Ishikawa (cell line): ENCODE measurements at regions not wholly inside any gene's neighbourhood (a gene's known extent, or its start where the extent isn't known, plus 50 kb on each side); places are given as distances from the start of the nearest gene placed in this dataset.

Source experiments
- CEBPB ChIP-seq: IDR thresholded peaks from 2 replicates; pipeline ENCODE4 v1.6.1; 2012
- CREB1 ChIP-seq: IDR thresholded peaks from 2 replicates; pipeline ENCODE4 v1.6.1; 2012; ENCODE audit warnings: low read depth
- EGR1 ChIP-seq: IDR thresholded peaks from 2 replicates; pipeline ENCODE4 v1.6.1; 2012
- EP300 ChIP-seq: IDR thresholded peaks from 2 replicates; pipeline ENCODE4 v1.6.1; 2012; ENCODE audit warnings: borderline replicate concordance
- FOXM1 ChIP-seq: IDR thresholded peaks from 2 replicates; pipeline ENCODE4 v1.6.1; 2012; ENCODE audit warnings: low read depth, borderline replicate concordance
- RAD21 ChIP-seq: IDR thresholded peaks from 2 replicates; pipeline ENCODE4 v1.6.1; 2012; ENCODE audit warnings: low read depth
- TAF1 ChIP-seq: IDR thresholded peaks from 2 replicates; pipeline ENCODE4 v1.6.1; 2012; ENCODE audit warnings: low read depth, mild to moderate bottlenecking
- TCF12 ChIP-seq: IDR thresholded peaks from 2 replicates; pipeline ENCODE4 v1.6.1; 2012; ENCODE audit warnings: low read depth
- TEAD4 ChIP-seq: IDR thresholded peaks from 2 replicates; pipeline ENCODE4 v1.6.1; 2012
- YY1 ChIP-seq: IDR thresholded peaks from 2 replicates; pipeline ENCODE4 v1.6.1; 2012; ENCODE audit warnings: low read depth
- ZBTB7A ChIP-seq: IDR thresholded peaks from 2 replicates; pipeline ENCODE4 v1.6.1; 2012; ENCODE audit warnings: low read depth
- TF ChIP-seq, protein P1 (sequence below): IDR thresholded peaks from 2 replicates; pipeline ENCODE4 v1.6.1; 2012
- TF ChIP-seq, protein P2 (sequence below): IDR thresholded peaks from 2 replicates; pipeline ENCODE4 v1.6.1; 2012; ENCODE audit warnings: low read depth, mild to moderate bottlenecking
- TF ChIP-seq, protein P3 (sequence below): IDR thresholded peaks from 2 replicates; pipeline ENCODE4 v1.6.1; 2012

DNA sequence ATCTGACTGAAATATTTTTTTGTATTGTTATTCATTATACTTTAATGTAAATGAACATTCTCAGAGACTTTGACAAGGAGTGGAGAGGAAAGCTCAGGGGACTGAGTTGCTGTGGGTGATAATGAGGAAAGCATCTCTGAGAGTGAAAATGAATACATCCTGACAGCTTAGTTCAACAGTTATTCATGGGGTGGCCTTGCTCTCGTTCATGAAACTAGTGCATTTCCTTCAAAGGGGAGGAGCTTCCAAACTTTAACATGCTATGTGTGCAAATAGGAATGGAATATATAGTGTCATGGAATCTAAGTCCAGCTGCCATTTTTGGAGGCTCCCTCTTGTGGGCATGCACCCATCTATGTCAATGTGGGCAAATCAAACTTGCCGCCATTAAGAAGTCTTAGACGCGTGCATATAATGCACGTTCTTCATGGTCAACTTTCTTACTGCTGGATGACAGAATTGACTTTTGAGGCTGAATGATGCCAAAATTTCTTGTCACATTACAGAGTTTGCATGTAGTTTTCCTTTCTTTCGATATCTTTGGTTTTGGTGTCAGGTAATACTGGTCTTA is 124.3 kb upstream of the TMEM170B start:
- TF ChIP-seq EP300 (no peak), EGR1 (no peak), YY1 (peak; percentile 53; the same call in 1 of the 2 replicates), TAF1 (no peak), CREB1 (no peak), RAD21 (no peak), FOXM1 (no peak), ZBTB7A (no peak), TEAD4 (no peak), CEBPB (no peak), TCF12 (no peak)
- TF ChIP-seq, protein P1, sequence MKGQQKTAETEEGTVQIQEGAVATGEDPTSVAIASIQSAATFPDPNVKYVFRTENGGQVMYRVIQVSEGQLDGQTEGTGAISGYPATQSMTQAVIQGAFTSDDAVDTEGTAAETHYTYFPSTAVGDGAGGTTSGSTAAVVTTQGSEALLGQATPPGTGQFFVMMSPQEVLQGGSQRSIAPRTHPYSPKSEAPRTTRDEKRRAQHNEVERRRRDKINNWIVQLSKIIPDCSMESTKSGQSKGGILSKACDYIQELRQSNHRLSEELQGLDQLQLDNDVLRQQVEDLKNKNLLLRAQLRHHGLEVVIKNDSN, result no peak
- TF ChIP-seq, protein P2, sequence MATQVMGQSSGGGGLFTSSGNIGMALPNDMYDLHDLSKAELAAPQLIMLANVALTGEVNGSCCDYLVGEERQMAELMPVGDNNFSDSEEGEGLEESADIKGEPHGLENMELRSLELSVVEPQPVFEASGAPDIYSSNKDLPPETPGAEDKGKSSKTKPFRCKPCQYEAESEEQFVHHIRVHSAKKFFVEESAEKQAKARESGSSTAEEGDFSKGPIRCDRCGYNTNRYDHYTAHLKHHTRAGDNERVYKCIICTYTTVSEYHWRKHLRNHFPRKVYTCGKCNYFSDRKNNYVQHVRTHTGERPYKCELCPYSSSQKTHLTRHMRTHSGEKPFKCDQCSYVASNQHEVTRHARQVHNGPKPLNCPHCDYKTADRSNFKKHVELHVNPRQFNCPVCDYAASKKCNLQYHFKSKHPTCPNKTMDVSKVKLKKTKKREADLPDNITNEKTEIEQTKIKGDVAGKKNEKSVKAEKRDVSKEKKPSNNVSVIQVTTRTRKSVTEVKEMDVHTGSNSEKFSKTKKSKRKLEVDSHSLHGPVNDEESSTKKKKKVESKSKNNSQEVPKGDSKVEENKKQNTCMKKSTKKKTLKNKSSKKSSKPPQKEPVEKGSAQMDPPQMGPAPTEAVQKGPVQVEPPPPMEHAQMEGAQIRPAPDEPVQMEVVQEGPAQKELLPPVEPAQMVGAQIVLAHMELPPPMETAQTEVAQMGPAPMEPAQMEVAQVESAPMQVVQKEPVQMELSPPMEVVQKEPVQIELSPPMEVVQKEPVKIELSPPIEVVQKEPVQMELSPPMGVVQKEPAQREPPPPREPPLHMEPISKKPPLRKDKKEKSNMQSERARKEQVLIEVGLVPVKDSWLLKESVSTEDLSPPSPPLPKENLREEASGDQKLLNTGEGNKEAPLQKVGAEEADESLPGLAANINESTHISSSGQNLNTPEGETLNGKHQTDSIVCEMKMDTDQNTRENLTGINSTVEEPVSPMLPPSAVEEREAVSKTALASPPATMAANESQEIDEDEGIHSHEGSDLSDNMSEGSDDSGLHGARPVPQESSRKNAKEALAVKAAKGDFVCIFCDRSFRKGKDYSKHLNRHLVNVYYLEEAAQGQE, result no peak
- TF ChIP-seq, protein P3, sequence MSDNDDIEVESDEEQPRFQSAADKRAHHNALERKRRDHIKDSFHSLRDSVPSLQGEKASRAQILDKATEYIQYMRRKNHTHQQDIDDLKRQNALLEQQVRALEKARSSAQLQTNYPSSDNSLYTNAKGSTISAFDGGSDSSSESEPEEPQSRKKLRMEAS, result no peak
